CD4-positive, alpha-beta T cell treated with Interleukin-15 for 1 hour (primary cell): ENCODE measurements at regions not wholly inside any gene's neighbourhood (a gene's known extent, or its start where the extent isn't known, plus 50 kb on each side); places are given as distances from the start of the nearest gene placed in this dataset.

Source experiments
- DNase-seq: peaks from one replicate; pipeline ENCODE4 v3.0.0-alpha.2; 2020

DNA sequence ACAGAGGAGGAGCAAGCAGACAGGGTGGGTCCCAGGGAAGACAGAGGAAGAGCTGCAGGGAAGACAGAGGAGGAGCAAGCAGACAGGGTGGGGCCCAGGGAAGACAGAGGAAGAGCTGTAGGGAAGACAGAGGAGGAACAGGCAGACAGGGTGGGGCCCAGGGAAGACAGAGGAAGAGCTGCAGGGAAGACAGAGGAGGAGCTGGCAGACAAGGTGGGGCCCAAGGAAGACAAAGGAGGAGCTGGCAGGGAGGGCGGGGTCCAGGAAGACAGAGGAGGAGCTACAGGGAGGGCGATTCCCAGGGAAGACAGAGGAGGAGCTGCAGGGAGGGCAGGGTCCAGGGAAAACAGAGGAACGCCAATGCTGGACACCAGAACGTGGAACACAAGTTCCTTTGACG lies 66.5 kb downstream of the PLXNA1 start:
- DNase-seq, result no peak

DNA sequence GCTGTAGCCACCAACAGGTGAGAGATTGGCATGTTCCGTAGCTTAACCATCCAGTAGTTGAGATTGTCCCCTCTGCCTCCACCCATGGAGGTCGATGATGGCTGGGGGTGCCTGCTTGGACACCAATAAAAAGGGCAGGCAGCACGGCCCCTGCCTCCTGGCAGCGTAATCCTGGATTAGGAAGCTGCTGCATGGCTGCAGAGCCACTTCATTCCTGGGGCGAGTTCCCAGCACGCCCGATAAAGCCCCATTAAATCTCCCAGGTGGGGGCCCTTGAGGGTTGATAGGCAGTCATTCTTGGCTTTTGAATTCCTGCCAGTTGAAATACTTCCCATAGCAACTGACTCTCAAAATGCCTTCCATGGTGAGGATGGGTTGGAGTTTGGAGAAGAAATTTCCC lies 67.8 kb downstream of the PLXNA1 start:
- DNase-seq, result no peak

DNA sequence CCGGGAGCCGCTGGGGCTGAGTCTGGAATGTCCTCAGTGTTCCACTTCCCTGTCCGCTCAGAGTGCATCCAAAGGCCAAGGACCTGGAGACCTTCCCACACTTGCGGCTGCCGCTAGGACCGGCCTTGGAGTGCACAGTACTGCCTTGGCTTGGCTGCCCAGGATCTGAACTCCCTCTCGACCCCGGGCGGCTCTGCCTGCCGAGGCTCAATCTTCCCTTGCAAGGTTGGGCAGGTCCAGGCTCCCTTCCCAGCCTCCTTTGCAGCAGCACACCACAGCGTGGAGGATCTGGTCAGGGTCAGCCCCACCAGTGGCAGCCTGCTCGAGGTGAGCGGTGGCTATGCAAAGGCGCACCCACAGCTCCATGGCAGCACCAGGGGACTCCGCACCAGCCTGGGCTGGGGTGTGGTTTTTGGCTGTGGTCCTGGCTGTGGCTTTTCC lies 69.2 kb downstream of the PLXNA1 start:
- peak; percentile 10 for DNase-seq

DNA sequence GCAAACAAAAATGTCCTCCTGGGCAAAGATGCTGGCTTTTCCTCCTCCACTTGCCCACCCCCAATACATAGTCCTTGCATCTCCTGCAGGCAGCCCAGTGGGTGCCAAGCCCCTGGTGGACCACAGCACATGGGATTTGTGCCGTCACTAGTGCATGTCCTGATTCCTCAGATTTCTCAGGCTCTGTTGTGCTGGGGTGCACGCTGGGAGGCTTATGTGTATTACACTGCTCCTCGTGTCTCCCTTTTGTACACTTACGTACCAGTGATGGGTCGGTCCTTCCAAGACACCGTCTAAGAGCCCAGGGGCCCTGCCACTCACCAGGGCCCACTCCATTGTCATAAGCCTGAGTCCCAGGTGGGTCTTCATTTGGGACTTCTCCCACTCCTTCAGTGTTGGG lies 70.1 kb downstream of the PLXNA1 start:
- DNase-seq, result peak; percentile 10

DNA sequence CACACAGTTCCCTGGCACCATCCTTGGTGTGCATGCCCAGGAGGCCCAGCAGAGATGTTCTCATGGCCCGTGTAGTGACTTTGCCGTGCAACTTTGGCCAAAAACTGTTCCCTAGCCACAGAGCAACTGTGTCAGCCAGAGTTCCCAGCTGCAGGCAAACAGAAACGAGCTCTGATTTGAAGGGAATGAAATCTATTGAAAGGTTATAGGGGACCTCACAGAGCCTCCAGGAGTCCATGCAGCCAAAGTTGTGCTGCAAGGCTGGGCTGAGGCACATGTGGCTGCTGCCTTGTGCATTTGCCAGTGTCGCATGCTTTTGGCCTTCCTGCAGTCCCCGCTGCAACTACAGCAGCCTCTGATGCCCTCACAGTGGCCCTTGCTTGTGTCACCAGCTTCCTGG lies 70.5 kb downstream of the PLXNA1 start:
- no peak for DNase-seq

DNA sequence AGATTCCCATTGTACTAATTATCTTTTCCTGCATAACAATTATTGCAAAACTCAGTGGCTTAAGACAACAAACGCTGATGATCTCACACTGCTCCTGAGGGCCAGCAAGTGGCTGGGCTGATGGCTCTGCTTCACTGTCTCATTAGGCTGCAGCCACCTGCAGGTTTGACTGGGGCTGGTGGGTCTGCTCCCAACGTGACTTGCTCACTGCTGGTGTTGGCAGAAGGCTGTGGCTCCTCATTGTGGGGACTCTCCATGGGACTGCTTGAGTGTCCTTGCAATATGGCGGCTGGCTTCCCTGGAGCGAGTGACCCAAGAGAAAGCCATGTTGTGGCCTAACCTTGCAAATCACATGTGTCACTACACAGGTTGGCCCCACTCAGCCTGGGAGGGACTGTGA lies 71.1 kb downstream of the PLXNA1 start:
- DNase-seq, result peak; percentile 10

DNA sequence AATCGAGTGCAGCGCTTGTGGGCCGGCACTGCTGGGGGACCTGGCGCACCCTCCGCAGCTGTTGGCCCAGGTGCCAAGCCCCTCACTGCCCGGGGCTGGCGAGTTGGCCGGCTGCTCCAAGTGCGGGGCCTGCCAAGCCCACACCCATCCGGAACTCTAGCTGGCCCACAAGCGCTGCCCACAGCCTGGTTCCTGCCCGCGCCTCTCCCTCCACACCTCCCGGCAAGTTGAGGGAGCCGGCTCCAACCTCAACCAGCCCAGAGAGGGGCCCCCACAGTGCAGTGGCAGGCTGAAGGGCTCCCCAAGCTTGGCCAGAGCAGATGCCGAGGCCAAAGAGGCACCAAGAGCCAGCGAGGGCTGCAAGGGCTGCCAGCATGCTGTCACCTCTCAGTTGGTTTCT lies 73.4 kb downstream of the PLXNA1 start:
- DNase-seq, result peak; percentile 8

DNA sequence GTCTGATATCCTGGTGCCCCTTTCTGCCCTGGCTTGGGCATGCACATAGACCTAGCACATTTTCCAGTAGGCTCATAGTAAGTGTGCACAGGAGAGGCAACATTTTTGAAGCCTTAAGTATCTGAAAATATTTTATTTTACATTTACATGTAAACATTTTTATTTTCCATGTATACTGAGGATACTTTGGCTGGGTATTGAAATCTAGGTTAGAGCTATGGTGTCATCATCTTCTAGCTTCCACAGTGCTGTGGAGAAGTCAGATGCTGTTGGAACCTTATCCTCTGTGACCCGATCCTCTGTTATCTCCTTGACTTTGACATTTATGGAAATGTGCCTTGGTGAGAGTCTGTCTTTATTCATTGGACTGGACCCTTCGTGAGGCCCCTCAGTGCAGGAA lies 74.1 kb downstream of the PLXNA1 start:
- no peak for DNase-seq

DNA sequence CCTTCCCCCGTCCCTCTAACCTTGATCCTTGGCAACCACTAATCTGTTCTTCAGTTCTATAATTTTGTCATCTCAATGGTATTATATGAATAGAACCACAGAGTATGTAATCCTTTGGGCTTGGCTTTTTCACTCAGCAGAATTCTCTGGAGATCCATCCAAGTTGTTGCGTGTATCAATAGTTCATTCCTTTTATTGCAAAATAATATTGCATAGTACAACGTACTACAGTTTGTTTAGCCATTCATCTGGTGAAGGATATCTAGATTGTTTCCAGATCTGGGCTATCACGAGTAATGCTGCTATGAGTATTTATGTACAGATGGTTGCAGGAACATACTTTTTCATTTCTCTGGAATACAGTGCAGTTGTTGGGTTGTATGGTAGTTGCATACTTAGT lies 76.2 kb downstream of the PLXNA1 start:
- no peak for DNase-seq

DNA sequence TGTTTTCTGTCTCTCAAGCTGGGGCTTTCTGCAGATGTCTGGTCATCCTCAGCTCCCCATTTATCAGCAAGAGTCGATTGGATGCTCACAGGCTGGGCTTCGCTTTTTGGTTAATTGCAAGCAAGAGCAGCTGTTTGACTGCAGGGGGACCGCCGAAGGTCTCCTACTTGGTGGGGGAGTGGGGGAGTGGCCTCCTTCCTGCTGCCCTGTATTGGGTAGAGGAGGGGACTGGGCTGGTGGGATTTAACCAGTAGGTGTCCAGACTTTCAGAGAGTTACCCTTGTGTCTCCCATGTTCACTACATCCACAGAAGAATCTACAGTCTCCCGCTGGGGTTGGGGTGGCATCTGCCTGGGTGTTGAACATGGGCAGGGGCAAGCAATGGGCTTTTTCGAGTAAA lies 78.7 kb downstream of the PLXNA1 start:
- DNase-seq, result peak; percentile 8

DNA sequence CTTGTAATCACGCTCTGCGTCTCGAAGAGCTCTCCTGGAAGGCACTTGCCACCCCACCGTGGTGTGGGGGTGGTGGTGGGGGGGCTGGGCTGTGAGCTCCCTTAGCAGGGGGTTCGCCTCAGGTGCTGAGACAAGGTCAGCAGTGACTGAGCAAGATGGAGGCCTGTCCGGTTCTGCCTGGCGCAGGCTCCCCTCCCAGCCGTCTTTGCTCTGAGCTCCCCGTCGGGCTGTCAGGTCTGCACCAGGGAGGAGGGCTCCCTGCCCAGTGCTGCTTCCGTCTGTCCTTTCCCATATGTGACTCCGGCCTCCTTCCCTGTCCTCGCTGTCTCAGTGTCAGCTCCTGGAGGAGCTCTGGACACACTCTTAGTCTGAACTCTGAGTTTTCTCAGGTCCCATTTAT lies 80.0 kb downstream of the PLXNA1 start:
- peak; percentile 8 for DNase-seq

DNA sequence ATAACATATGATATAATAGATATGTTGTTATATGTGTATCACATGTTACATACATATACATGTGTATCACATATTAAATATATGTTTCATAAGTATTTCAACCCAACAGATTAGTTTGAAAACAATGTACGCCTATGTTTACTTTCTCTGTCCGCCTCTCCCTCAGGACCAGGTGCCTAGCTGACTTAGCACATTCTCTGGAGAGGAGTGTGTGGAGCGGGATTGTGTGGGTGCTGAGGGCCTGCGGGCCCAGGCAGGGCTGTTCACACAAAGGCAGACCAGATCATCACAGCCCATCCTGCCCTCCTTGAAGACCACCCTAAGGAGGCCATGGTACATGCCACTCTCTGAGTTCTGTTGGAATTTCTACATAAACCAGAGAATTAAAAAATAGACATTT lies 81.0 kb downstream of the PLXNA1 start:
- DNase-seq, result peak; percentile 4

DNA sequence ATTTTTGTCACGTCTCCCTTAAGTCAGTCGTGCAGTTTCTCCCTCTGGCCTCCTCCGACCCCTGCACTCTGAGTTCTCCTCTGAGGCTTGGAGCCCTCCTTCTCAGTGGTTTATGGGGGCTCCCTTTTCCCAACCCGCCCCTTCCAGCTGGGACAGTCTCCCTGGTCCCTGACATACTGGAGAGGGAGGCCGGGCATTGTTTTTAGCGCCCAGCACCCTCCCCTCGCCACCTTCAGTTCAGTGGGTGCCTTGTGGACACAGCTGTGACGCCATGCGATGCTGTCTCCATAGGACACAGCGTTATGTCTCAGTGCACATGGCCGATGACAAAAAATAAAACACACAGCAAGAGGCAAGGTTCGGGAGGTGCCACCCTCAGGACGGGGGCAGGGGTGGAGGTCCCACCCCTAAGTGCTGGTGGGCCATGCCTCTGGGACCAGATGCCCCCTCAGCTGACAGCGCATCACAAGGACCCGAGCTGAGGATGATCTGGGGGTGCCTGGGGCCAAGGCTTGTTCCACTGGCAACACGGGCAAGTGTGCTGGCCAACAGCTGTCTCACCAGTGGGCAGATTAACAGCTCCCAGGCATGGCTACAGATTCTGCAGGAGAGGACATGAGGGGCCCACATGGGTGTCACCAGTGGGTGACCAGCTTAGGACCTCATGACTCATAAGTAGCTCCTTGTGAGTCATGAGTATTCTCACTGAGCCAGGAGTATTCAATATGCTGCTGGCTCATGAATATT lies 81.6 kb downstream of the PLXNA1 start:
- DNase-seq, result peak; percentile 14

DNA sequence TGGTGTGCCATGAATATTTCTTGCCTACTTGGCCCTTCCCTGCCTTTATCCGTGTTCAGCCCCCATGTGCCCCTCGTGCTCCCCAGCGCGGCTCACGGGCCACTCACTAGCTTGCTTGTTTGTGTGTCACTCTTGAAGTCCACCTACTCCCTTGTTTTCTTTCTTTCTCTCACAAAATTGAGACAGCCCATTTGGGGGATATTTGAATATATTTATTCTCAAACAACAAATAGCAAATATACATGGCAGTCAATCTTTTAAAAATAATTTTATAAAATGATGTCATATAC lies 82.2 kb downstream of the PLXNA1 start:
- DNase-seq, result no peak

DNA sequence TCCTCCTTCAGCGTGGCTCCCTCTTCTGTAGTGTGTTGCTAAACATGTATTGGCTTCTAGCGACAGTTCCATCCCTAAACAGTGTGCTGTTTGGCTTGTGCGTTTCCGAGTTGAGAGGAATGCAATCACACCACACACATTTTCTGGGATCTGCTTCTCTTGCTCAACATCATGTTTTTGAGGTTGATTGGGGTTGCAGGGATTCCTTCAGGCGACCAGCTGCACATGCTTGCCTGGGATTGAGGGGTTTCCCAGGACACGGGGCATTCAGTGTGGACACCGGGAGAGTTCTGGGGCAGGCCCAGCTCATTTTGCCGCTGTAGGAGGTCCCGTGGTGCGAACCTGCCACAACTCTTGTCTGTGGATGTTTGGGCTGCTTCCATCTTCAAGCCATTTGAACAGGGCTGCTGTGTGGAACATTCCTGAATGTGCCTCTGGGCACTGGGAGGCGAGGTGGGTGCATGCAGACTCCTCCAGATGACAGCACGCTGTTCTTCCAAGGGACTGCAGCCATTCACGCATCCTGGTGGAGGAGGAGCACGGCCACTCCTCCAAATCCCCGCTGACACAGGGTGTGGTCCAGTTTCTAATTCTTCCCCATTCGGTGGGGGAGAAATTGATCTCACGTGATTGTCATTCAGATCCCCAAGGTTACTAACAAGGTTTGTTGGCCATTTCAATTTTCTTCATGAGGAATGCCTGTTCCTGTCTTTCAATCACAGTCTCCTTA lies 82.8 kb downstream of the PLXNA1 start:
- peak; percentile 9 for DNase-seq

DNA sequence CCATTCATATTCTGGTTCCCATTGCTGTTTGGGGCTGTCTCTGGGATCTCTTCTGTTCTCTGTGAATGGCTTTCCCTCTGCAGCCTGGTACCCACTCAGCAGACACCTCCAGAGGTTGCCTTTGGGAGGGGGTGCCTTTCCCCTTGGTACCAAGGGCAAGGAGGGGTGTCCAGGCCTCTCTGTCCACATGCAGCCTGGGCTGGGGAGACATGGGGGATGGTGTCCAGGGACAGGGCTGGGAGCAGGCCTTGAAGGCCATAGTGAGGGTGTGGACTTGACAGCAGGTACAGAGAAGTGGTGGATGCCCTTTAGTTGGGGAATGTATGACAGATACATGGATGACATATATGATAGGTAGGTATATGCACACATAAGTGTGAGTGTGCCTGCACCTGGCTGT lies 83.7 kb downstream of the PLXNA1 start:
- DNase-seq, result no peak

DNA sequence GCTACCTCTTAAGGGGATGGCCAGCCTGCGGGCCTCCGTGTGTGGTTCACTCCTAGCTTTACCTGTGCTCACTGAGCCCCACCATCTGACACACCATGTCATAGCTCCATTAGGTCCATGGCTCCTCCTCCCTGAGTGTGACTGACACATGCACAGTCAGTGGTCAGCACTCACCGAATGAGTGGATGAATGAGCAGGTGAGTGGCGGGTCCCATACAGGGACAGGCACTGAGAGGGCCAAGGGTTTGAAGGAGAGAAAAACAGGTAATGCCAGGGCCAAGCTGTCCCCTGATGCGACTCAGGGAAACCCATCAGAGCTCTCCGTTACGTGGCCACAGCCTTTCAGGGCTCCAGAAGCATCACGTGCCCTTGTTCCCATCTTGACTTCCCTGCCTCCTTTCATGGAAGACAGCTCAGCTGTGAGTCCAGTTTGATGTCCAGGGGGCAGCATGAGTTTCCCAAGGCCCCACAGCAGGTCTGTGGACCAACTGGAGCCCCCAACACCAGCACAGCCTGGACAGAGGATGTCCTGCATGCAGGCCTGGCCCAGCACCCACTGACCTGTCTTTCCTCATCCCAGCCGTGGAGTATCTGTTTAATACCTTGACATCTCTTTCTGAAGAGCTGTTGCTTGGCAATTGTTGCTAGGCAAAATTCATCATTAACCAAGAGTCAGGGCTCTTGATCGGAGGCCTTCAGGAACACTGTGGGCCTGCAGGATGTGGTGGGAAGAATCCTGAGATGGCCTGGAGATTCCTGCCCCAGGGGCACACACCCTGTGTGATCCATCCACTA lies 84.4 kb downstream of the PLXNA1 start:
- DNase-seq, result peak; percentile 14

DNA sequence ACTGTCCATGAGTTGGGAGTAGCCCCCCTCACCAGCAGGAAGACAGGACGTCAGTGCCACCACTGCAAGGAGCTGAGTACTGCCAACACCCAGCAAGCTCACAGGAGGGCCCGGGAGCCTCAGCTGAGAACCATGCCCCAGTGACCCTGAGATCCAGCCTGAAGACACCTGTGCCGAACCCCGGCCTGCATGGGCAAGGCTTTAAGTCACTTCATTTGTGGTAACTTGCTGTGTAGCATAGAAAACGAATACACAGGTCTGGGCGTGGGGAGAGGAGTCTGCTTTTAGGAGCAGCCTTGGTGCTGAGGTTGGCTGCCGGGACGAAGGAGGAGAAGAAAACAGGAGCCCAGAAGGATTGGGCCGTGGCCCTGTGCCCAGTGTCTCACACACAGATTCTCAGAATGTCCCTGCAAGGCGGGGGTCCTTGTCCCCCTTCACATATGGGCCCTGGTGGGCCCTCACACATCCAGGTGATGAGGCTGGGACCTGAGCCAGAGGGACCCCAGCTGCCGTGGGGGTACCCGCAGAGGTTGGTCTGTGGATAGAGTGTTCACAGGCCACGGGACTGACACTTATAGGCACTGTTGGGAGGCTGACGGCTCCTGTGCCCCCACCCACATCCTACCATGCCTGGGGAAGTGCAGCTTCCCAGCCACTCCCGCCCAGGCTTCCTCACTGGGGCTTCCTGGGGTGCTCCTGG lies 85.3 kb downstream of the PLXNA1 start:
- DNase-seq, result peak; percentile 8

DNA sequence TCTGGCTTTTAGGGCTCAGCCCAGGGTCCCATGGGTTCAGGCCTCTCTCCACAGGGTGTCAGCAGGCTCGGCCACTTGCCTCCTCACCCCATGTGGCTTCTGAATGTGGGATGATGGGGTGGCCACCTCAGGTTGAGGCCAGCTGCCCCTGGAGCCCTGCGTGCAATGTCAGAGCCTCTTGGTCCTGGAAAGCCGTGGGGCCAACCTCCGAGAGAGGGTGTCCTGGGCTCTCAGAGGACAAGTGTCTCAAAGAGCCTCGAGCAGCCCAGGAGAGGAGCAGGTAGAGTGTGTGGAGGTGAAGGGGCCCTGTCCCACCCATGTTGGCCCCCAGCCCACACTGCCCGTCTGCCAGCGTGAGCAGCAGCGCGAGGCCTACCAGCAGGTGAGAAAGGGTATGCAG lies 86.0 kb downstream of the PLXNA1 start:
- peak; percentile 5 for DNase-seq

DNA sequence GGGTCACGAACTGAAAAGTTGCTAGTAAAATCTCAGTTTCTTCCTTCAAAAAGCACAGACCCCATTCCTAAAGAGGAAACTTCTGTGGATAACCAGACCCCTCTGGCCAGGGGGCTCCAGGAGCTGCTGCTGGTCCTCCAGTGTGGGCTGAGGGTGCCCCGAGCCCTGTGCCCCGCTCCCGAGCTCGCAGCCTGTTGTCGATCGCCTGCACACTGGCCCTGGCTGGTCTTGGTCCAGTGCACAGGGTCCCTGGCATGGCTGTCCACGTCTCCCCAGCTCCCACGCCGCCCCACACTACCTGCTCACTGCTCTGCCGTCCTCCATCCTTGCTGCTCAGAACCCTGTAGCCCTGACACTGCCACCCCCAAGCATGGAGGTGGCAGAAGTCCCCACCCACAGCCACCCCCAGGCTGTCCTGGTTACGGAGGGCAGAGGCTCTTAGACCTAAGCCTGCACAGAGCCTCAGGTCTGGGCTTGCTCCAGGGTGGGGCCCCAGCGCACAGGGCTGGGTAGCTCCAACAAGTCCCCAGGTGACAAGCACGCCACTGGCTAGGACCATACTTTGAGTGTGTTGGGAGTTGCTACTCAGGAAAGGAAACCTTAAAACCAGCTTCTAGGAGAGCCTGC lies 87.0 kb downstream of the PLXNA1 start:
- no peak for DNase-seq

DNA sequence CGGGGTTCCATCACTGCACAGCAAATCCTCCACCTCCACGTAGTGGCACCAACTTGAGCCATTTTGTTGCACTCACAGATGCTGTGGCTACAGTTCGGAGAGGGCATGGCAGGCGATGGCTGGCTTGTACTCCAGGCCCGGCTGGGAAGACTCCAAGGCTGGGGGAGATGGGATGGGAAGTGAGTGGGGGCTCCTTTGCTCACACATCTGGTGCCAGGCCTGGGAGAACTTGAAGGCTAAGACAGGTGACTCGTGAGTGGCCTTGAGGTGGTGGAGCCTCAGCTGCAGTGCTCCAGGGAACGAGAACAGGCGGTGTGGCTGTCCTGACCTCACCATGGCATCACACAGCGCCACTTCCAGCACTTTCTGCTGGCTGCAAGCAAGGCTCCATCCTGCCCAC lies 87.9 kb downstream of the PLXNA1 start:
- peak; percentile 7 for DNase-seq

DNA sequence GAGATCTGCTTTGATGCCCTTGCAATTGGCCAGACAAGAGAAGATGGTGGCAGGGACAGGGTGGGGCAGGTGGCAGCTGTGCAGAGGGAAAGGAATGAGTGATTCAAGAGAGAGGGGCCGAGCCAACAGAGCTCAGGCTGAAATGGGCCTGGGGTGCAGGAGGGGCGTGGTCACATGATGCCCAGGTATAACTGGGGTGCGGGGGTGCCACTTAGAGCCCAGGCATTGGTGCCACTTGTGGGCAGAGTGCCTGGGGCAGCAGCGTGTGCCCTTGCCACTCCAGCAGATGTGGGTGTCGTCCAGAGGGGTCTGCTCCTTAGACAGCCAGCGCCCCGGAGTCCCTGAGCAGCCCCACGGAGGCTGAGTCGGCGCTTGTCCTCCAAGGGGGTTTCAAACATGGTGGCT lies 88.7 kb downstream of the PLXNA1 start:
- DNase-seq, result peak; percentile 7

DNA sequence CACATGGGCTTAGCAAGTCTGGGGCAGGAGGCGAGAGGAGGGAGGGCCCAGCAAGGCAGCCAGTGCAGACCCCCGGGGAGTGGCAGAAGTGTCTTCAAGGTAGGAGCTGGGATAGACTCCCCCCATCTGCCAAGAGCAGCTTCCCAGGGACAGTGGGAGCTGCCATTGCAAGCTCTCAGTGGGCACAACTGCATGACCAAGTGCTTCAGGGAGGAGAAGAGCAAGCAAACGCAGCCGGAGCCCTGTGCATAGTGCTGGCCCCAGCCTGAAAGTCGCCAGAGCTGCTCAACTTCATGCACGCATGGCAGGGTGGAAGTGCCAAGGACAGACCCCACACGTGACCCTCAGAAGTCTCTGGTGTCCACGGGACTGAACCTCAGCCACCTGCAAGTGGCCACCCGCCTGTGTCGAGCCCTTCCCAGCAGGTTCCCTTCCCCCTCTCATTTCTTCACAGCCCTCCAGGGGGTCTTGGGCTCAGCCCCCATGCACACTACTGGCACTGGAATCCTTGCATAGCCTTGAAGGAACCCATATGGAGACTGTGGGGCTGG lies 89.4 kb downstream of the PLXNA1 start:
- DNase-seq, result peak; percentile 14
